Chondrocyte (in vitro differentiated cells): ENCODE measurements at regions not wholly inside any gene's neighbourhood (a gene's known extent, or its start where the extent isn't known, plus 50 kb on each side); places are given as distances from the start of the nearest gene placed in this dataset.

Experiments
- DNase-seq: peaks from one replicate; pipeline ENCODE4 v3.0.0; 2021; ENCODE audit warnings: mixed read lengths, low spot score
- H3K27ac Mint-ChIP-seq: one replicate; pipeline ENCODE4 v1.8.0; 2021; ENCODE audit warnings: mild to moderate bottlenecking, moderate library complexity, mixed read lengths; ENCODE audit not compliant: unreplicated experiment
- H3K27me3 Mint-ChIP-seq: 2 replicates; pipeline ENCODE4 v1.8.0; 2021; ENCODE audit warnings: low read depth, mixed read lengths
- H3K36me3 Mint-ChIP-seq: 2 replicates; pipeline ENCODE4 v1.8.0; 2021; ENCODE audit warnings: low read depth, mixed read lengths
- H3K4me1 Mint-ChIP-seq: 2 replicates; pipeline ENCODE4 v1.8.0; 2021; ENCODE audit warnings: low read depth, mild to moderate bottlenecking, mixed read lengths
- H3K4me3 Mint-ChIP-seq: one replicate; pipeline ENCODE4 v1.8.0; 2021; ENCODE audit warnings: mild to moderate bottlenecking, moderate library complexity, mixed read lengths; ENCODE audit not compliant: unreplicated experiment
- H3K9me3 Mint-ChIP-seq: 2 replicates; pipeline ENCODE4 v1.8.0; 2021; ENCODE audit warnings: low read depth, mixed read lengths
- CTCF ChIP-seq: fragments of 200-600 bp; sonication (generic); IDR thresholded peaks from 2 replicates; pipeline ENCODE4 v1.5.0; 2021; ENCODE audit warnings: antibody characterized with exemption, mild to moderate bottlenecking, moderate library complexity

DNA sequence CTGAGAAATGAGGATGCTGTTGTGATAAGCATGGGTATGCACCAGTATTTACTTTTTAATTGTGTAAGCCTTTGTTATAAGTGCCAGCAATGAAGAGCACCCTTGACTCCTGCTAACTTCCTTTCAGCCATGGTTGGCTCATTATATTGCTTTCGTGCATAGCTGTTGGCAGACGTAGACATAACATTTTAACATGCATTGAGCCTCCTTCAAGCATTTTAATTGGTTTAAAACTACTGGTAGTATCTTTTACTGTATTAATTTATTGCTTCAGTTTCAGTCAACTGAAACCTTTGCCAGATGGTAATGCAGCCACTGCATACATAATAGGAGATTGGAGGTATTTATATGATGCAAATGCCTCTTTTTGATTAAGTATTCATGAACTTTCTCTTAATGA lies 1285.4 kb downstream of the PCDH18 start:
- Mint-ChIP-seq H3K36me3 (no peaks in the 10 kb centered on the region), H3K27me3 (peaks cover 2% of the 10 kb centered on the region), H3K4me1 (peaks cover 4% of the 10 kb centered on the region), H3K9me3 (no peaks in the 10 kb centered on the region), H3K27ac (no peak overlapping the region), H3K4me3 (no peak overlapping the region)
- TF ChIP-seq CTCF, result no peak
- DNase-seq, result no peak

- TF ChIP-seq CTCF, result no peak
- Mint-ChIP-seq H3K4me1 (peaks cover 11% of the 10 kb centered on the region), H3K4me3 (no peak overlapping the region), H3K9me3 (peaks cover 7% of the 10 kb centered on the region), H3K27me3 (peaks cover 2% of the 10 kb centered on the region), H3K36me3 (no peaks in the 10 kb centered on the region), H3K27ac (no peak overlapping the region)
- no peak for DNase-seq
These were observed 1290.9 kb downstream of the PCDH18 start for GRCh38 chr4:136241221-136241986.

- peaks cover 2% of the 10 kb centered on the region for H3K27me3 Mint-ChIP-seq
- no peak for TF ChIP-seq CTCF
- no peaks in the 10 kb centered on the region for H3K4me1 Mint-ChIP-seq
- no peak for DNase-seq
- no peaks in the 10 kb centered on the region for H3K36me3 Mint-ChIP-seq
- H3K9me3 Mint-ChIP-seq, result no peaks in the 10 kb centered on the region
- H3K4me3 Mint-ChIP-seq, result no peak overlapping the region
- no peak overlapping the region for H3K27ac Mint-ChIP-seq
These were observed 1305.0 kb downstream of the PCDH18 start for GRCh38 chr4:136227315-136227714.

DNA sequence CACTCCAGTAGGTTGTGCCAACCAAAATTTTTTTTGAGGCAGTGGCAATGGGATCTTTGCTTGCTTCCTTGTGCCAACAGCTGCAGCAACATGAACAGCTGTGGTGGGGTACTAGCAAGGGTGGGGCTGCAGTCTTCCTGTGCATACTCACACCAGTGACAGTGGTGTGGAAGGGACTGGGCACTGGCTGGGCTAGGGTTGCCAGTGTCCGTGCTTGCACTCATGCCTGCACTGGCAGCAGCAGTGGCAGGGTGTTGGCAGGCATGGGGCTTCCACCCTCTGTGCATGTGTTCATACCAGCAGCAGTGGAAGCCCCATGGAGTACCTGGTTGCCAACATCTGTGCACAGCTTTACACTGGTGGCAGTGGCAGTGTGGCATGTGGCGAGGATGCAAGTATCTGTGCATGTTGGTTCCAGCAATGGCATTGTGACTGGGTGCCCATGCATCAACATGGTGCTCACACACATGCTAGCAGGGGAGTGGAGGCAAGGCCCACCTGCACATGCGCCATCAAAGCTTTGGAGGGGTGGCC lies 1312.6 kb downstream of the PCDH18 start:
- no peak overlapping the region for H3K27ac Mint-ChIP-seq
- no peaks in the 10 kb centered on the region for H3K27me3 Mint-ChIP-seq
- H3K36me3 Mint-ChIP-seq, result no peaks in the 10 kb centered on the region
- peaks cover 19% of the 10 kb centered on the region for H3K9me3 Mint-ChIP-seq
- no peak overlapping the region for H3K4me3 Mint-ChIP-seq
- no peaks in the 10 kb centered on the region for H3K4me1 Mint-ChIP-seq
- DNase-seq, result peak; percentile 69
- no peak for TF ChIP-seq CTCF

DNA sequence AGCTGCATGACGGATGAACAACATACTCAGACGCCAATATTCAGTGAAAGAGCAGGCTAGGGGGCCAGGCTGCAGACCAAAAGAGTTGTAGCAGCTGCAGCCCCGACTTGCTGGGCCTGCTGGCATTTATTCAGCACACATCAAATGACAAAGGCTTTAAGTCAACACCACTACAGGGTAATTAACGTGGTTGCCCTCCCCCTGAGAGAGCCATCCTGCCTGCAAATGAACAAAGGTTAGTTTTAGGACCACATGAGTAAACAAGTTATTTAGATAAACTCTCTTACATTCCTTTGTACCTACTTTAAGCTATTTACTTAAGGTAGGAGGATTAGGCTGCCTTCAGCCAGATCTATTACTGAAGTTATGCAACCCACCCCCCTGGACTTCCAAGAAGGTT lies 1329.1 kb downstream of the PCDH18 start:
- Mint-ChIP-seq H3K27ac (no peak overlapping the region), H3K4me1 (no peaks in the 10 kb centered on the region), H3K36me3 (no peaks in the 10 kb centered on the region)

More for the DNA sequence above, 1329.1 kb downstream of the PCDH18 start:
- no peaks in the 10 kb centered on the region for H3K9me3 Mint-ChIP-seq
- no peak overlapping the region for H3K4me3 Mint-ChIP-seq
- TF ChIP-seq CTCF, result no peak
- H3K27me3 Mint-ChIP-seq, result no peaks in the 10 kb centered on the region
- DNase-seq, result no peak
